IMR-90 (cell line): ENCODE measurements at regions not wholly inside any gene's neighbourhood (a gene's known extent, or its start where the extent isn't known, plus 50 kb on each side); places are given as distances from the start of the nearest gene placed in this dataset.

Experiments
- ATAC-seq: fragments of 200-7000 bp; cut with Tn5 transposase; 2 replicates; pipeline ENCODE4 v1.9.1; 2020; ENCODE audit warnings: low read depth, mild to moderate bottlenecking, moderate library complexity
- BruUV-seq: library from RNA; stranded (reverse); fragments of 400-500 nt; replicated peaks from 2 replicates; lab custom pipeline; 2021; lab: Mats Ljungman, UMichigan
- CTCF ChIA-PET: fragments of 300-600 bp; formaldehyde crosslinking; extraction: SDS; loops from one replicate; lab custom pipeline; 2021; ENCODE audit warnings: antibody characterized with exemption; lab: Yijun Ruan, JAX
- POLR2A ChIA-PET: fragments of 300-600 bp; sonication (Branson Sonifier 250); formaldehyde crosslinking; loops from one replicate; lab custom pipeline; 2022; ENCODE audit warnings: antibody characterized with exemption; ENCODE audit not compliant: unreplicated experiment; lab: Charles Lee
- DNase-seq: peaks from one replicate; pipeline ENCODE4 v3.0.0; 2013
- H2AFZ ChIP-seq: replicated peaks from 2 replicates; pipeline ENCODE3; 2013; ENCODE audit warnings: low read length, mild to moderate bottlenecking; ENCODE audit not compliant: poor library complexity
- H2AK5ac ChIP-seq: 2 replicates; pipeline ENCODE4 v1.6.1; 2013; ENCODE audit warnings: low read depth, low read length, inconsistent platforms
- H2AK9ac ChIP-seq: replicated peaks from 2 replicates; pipeline ENCODE3; 2013; ENCODE audit warnings: mild to moderate bottlenecking, low read depth, low read length, moderate library complexity; ENCODE audit not compliant: poor library complexity
- H2BK120ac ChIP-seq: 2 replicates; pipeline ENCODE4 v1.6.1; 2013; ENCODE audit warnings: low read depth, low read length, inconsistent platforms
- H2BK15ac ChIP-seq: 3 replicates; pipeline ENCODE4 v1.6.1; 2013; ENCODE audit warnings: low read depth, low read length, inconsistent platforms
- H2BK20ac ChIP-seq: 2 replicates; pipeline ENCODE4 v1.6.1; 2013; ENCODE audit warnings: low read depth, mild to moderate bottlenecking, inconsistent platforms, low read length, moderate library complexity
- H2BK5ac ChIP-seq: 2 replicates; pipeline ENCODE4 v1.6.1; 2013; ENCODE audit warnings: mild to moderate bottlenecking, low read depth, low read length, inconsistent platforms; ENCODE audit not compliant: poor library complexity, severe bottlenecking
- H3K14ac ChIP-seq: replicated peaks from 2 replicates; pipeline ENCODE4 v1.6.1; 2013; ENCODE audit warnings: low read depth, low read length, inconsistent platforms
- H3K18ac ChIP-seq: 2 replicates; pipeline ENCODE4 v1.6.1; 2013; ENCODE audit warnings: low read depth, low read length, control low read depth
- H3K23ac ChIP-seq: 2 replicates; pipeline ENCODE4 v1.6.1; 2013; ENCODE audit warnings: low read depth, low read length, inconsistent platforms
- H3K27ac ChIP-seq: 2 replicates; pipeline ENCODE4 v1.5.1; 2013; ENCODE audit warnings: mild to moderate bottlenecking, control low read depth, low read length; ENCODE audit not compliant: insufficient read depth
- H3K27me3 ChIP-seq: 2 replicates; pipeline ENCODE4 v1.6.1; 2013; ENCODE audit warnings: low read length; ENCODE audit not compliant: control insufficient read depth, insufficient read depth
- H3K36me3 ChIP-seq: 2 replicates; pipeline ENCODE4 v1.6.1; 2013; ENCODE audit warnings: low read length, mixed read lengths; ENCODE audit not compliant: control insufficient read depth, insufficient read depth
- H3K4ac ChIP-seq: 2 replicates; pipeline ENCODE4 v1.6.1; 2013; ENCODE audit warnings: low read depth, low read length, inconsistent platforms
- H3K4me1 ChIP-seq: 2 replicates; pipeline ENCODE4 v1.6.1; 2013; ENCODE audit warnings: low read length, mixed read lengths; ENCODE audit not compliant: control insufficient read depth, insufficient read depth
- H3K4me2 ChIP-seq: 2 replicates; pipeline ENCODE4 v1.6.1; 2013; ENCODE audit warnings: low read depth, mild to moderate bottlenecking, control low read depth, low read length, moderate library complexity
- H3K4me3 ChIP-seq: 2 replicates; pipeline ENCODE4 v1.5.1; 2013; ENCODE audit warnings: low read depth, mild to moderate bottlenecking, control low read depth, low read length, moderate library complexity; ENCODE audit not compliant: insufficient read depth
- H3K56ac ChIP-seq: 2 replicates; pipeline ENCODE4 v1.6.1; 2013; ENCODE audit warnings: low read length, inconsistent platforms; ENCODE audit not compliant: insufficient read depth; ENCODE audit errors: extremely low read depth
- H3K79me1 ChIP-seq, 2 experiments: 2 replicates each; pipeline ENCODE4 v1.6.1; 2013; ENCODE audit warnings: low read length in 2 of 2, inconsistent platforms in 1 of 2, low read depth in 1 of 2
- H3K9ac ChIP-seq: 2 replicates; pipeline ENCODE4 v1.6.1; 2013; ENCODE audit warnings: low read depth, low read length, control low read depth
- H3K9me1 ChIP-seq: 2 replicates; pipeline ENCODE4 v1.6.1; 2013; ENCODE audit warnings: low read length, inconsistent platforms; ENCODE audit not compliant: insufficient read depth
- H3K9me3 ChIP-seq: 2 replicates; pipeline ENCODE4 v1.6.1; 2013; ENCODE audit warnings: low read length; ENCODE audit not compliant: control insufficient read depth, insufficient read depth
- H4K20me1 ChIP-seq: 2 replicates; pipeline ENCODE4 v1.6.1; 2013; ENCODE audit warnings: low read length, inconsistent platforms; ENCODE audit not compliant: insufficient read depth
- H4K5ac ChIP-seq: 2 replicates; pipeline ENCODE4 v1.6.1; 2013; ENCODE audit warnings: mild to moderate bottlenecking, low read depth, low read length, control low read depth
- H4K8ac ChIP-seq, 2 experiments: 2 replicates each; pipeline ENCODE4 v1.6.1; 2013; ENCODE audit warnings: low read depth in 2 of 2, low read length in 2 of 2, control low read depth in 1 of 2, inconsistent platforms in 1 of 2
- H4K91ac ChIP-seq: 2 replicates; pipeline ENCODE4 v1.6.1; 2013; ENCODE audit warnings: low read depth, low read length, inconsistent platforms; ENCODE audit not compliant: insufficient read depth
- FOS ChIP-seq: fragments of 150-350 bp; IDR thresholded peaks from 2 replicates; pipeline ENCODE4 v1.6.1; 2016; ENCODE audit warnings: low read depth, low read length
- MAFK ChIP-seq: IDR thresholded peaks from 2 replicates; pipeline ENCODE4 v1.6.1; 2012; ENCODE audit warnings: low read depth, low read length, improper control_type of control experiment
- dilution Hi-C: fragments of 300-500 bp; cut with HindIII; formaldehyde crosslinking; loops from one replicate; pipeline ENCODE4 v1.14.3; 2018; ENCODE audit warnings: low sequenced_read_pairs; ENCODE audit not compliant: unreplicated experiment
- in situ Hi-C: fragments of 300-500 bp; cut with MboI; formaldehyde crosslinking; loops from 3 replicates; pipeline ENCODE4 v1.14.3; 2019; ENCODE audit warnings: low sequenced_read_pairs, inconsistent platforms, mixed read lengths
- intact Hi-C: fragments of 100-400 bp; cut with micrococcal nuclease; formaldehyde crosslinking; loops from 2 replicates; pipeline ENCODE4 v1.10.0; 2022

DNA sequence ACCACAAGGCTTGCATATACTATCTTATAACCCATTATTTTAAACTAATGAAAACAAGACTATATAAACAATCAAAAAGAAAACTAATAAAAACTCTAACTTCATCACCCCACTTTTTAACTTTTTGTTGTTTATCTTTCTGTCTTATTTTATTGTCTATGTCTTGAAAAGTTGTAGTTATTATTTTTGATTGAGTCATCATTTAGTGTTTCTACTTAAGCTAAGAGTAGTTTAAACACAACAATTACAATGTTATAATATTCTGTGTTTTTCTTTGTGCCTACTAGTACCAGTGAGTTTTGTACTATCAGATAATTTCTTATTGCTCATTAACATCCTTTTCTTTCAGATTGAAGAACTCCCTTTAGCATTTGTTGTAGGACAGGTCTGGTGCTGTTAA is 318.7 kb upstream of the ATP5MC3 start:
- Histone ChIP-seq H3K4me3 (no peak overlapping the region), H3K4me2 (no peak overlapping the region), H3K14ac (no peak overlapping the region), H3K27me3 (no peaks in the 10 kb centered on the region), H3K9me1 (no peaks in the 10 kb centered on the region), H2BK120ac (no peak overlapping the region), H3K56ac (no peak overlapping the region), H2AK5ac (no peak overlapping the region), H3K36me3 (no peaks in the 10 kb centered on the region), H3K27ac (no peak overlapping the region), H4K5ac (no peak overlapping the region), H3K9me3 (peaks cover 7% of the 10 kb centered on the region), H3K9ac (no peak overlapping the region), H2BK20ac (no peak overlapping the region), H2BK5ac (no peak overlapping the region), H3K18ac (no peak overlapping the region), H2AK9ac (no peak overlapping the region), H4K20me1 (no peaks in the 10 kb centered on the region), H3K4ac (no peak overlapping the region), H2BK15ac (no peak overlapping the region), H4K91ac (no peak overlapping the region), H3K4me1 (no peaks in the 10 kb centered on the region), H4K8ac (no peak overlapping the region), H3K23ac (no peak overlapping the region), H3K79me1 (no peaks in the 10 kb centered on the region), H2AFZ (no peak overlapping the region)
- in situ Hi-C loops: no loop called here
- ChIA-PET POLR2A (no interaction called here), CTCF (no interaction called here)
- ATAC-seq: no peak
- intact Hi-C loops: no loop called here
- TF ChIP-seq MAFK (0 out of 2 replicates have a peak, but pooled peaks have one; percentile 9), FOS (no peak)
- DNase-seq: no peak
- no TSS peak for BruUV-seq
- dilution Hi-C loops: no loop called here
